CD4-positive, alpha-beta T cell treated with Interleukin-2 at 100 ng/mL for 4 hours (primary cell): ENCODE measurements at regions not wholly inside any gene's neighbourhood (a gene's known extent, or its start where the extent isn't known, plus 50 kb on each side); places are given as distances from the start of the nearest gene placed in this dataset.
"Not testable (repeated sequence)": the region's sequence is repeated elsewhere in the genome, so short reads cannot be mapped to it uniquely, and the experiment has no call there.

ENCODE experiments used
- DNase-seq: peaks from one replicate; pipeline ENCODE4 v3.0.0-alpha.2; 2020; ENCODE audit warnings: low spot score

GRCh38 chr14:105890474-105891220 is 364.3 kb downstream of the TMEM121 start:
- DNase-seq = no peak

- DNase-seq = no peak
Measured at GRCh38 chr14:105891221-105891602, 364.8 kb downstream of the TMEM121 start.

- DNase-seq = no peak
Measured at GRCh38 chr14:105891631-105892452, 365.5 kb downstream of the TMEM121 start.

- DNase-seq = not testable (repeated sequence)
Measured at GRCh38 chr14:105892453-105893441, 366.4 kb downstream of the TMEM121 start.

GRCh38 chr14:105893686-105894085 is 367.3 kb downstream of the TMEM121 start:
- not testable (repeated sequence) for DNase-seq

GRCh38 chr14:105894125-105894977 is 368.0 kb downstream of the TMEM121 start:
- DNase-seq = no peak

GRCh38 chr14:105894978-105895881 is 368.8 kb downstream of the TMEM121 start:
- DNase-seq = no peak

GRCh38 chr14:105896206-105896605 is 369.8 kb downstream of the TMEM121 start:
- not testable (repeated sequence) for DNase-seq

GRCh38 chr14:105896961-105897724 is 370.8 kb downstream of the TMEM121 start:
- DNase-seq = not testable (repeated sequence)

- DNase-seq = no peak
Measured at GRCh38 chr14:105897725-105898113, 371.3 kb downstream of the TMEM121 start.

GRCh38 chr14:105898482-105899010 is 372.2 kb downstream of the TMEM121 start:
- DNase-seq = no peak

- no peak for DNase-seq
Measured at GRCh38 chr14:105899071-105899641, 372.8 kb downstream of the TMEM121 start.

- DNase-seq = no peak
Measured at GRCh38 chr14:105899657-105900397, 373.4 kb downstream of the TMEM121 start.

- no peak for DNase-seq
Measured at GRCh38 chr14:105900398-105901160, 374.2 kb downstream of the TMEM121 start.

- DNase-seq = no peak
Measured at GRCh38 chr14:105901226-105901625, 374.8 kb downstream of the TMEM121 start.

- no peak for DNase-seq
Measured at GRCh38 chr14:105902131-105902898, 375.9 kb downstream of the TMEM121 start.

GRCh38 chr14:105902899-105903165 is 376.4 kb downstream of the TMEM121 start:
- DNase-seq = not testable (repeated sequence)
